Liver (tissue), 3 donors: ENCODE measurements at regions not wholly inside any gene's neighbourhood (a gene's known extent, or its start where the extent isn't known, plus 50 kb on each side); places are given as distances from the start of the nearest gene placed in this dataset.

Experiments
- GABPA ChIP-seq, 2 donors: IDR thresholded peaks in 1 of 2; conservative IDR thresholded peaks in 1 of 2; 2 replicates each; pipeline ENCODE4 v1.6.1; 2016; ENCODE audit warnings: antibody characterized with exemption in 2 of 2, mild to moderate bottlenecking in 1 of 2, moderate library complexity in 1 of 2
- RAD21 ChIP-seq, 2 donors: IDR thresholded peaks; 2 replicates each; pipeline ENCODE4 v1.6.1; 2016; ENCODE audit warnings: antibody characterized with exemption in 2 of 2, mild to moderate bottlenecking in 2 of 2
- TF ChIP-seq, protein P1 (sequence below): fragments of 150-350 bp; IDR thresholded peaks from 2 replicates; pipeline ENCODE4 v1.5.1; 2017; ENCODE audit warnings: improper control_type of control experiment, low read depth, low read length; ENCODE audit not compliant: missing input control
- TF ChIP-seq, protein P2 (sequence below): IDR thresholded peaks from 2 replicates; pipeline ENCODE4 v1.6.1; 2016; ENCODE audit warnings: antibody characterized with exemption
- TF ChIP-seq, protein P3 (sequence below): IDR thresholded peaks from 2 replicates; pipeline ENCODE4 v1.6.1; 2016; ENCODE audit warnings: antibody characterized with exemption, mild to moderate bottlenecking
- donor health status: healthy.
- donor health status: healthy.

DNA sequence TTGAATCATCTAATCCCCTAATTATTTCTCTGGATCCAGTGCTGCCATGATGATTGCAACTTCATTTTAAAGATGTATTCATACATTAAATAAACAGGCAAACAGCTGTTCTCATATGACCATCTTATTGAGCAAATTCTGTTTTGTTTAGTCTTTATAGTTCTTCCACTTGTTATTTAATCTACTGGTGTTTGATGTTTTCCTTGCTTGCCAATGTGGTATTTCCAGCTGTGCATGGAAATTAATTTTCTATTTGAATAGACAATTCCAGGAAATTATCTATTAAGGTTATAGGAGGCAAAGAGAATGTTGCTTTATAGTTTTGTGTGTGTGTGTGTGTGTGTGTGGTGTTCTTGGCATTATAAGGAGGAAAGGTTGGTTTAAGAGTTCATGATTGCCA lies 167.0 kb upstream of the PRPS1L1 start:
- TF ChIP-seq, protein P1, sequence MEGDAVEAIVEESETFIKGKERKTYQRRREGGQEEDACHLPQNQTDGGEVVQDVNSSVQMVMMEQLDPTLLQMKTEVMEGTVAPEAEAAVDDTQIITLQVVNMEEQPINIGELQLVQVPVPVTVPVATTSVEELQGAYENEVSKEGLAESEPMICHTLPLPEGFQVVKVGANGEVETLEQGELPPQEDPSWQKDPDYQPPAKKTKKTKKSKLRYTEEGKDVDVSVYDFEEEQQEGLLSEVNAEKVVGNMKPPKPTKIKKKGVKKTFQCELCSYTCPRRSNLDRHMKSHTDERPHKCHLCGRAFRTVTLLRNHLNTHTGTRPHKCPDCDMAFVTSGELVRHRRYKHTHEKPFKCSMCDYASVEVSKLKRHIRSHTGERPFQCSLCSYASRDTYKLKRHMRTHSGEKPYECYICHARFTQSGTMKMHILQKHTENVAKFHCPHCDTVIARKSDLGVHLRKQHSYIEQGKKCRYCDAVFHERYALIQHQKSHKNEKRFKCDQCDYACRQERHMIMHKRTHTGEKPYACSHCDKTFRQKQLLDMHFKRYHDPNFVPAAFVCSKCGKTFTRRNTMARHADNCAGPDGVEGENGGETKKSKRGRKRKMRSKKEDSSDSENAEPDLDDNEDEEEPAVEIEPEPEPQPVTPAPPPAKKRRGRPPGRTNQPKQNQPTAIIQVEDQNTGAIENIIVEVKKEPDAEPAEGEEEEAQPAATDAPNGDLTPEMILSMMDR: no peak
- TF ChIP-seq GABPA (IDR thresholded peaks at IDR 0.05 in 1 of 2, conservative IDR thresholded peaks at IDR 0.05 in 1 of 2) (no peak), RAD21 (IDR thresholded peaks at IDR 0.05) (no peak)
- TF ChIP-seq, protein P2, sequence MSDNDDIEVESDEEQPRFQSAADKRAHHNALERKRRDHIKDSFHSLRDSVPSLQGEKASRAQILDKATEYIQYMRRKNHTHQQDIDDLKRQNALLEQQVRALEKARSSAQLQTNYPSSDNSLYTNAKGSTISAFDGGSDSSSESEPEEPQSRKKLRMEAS: no peak
- TF ChIP-seq, protein P3, sequence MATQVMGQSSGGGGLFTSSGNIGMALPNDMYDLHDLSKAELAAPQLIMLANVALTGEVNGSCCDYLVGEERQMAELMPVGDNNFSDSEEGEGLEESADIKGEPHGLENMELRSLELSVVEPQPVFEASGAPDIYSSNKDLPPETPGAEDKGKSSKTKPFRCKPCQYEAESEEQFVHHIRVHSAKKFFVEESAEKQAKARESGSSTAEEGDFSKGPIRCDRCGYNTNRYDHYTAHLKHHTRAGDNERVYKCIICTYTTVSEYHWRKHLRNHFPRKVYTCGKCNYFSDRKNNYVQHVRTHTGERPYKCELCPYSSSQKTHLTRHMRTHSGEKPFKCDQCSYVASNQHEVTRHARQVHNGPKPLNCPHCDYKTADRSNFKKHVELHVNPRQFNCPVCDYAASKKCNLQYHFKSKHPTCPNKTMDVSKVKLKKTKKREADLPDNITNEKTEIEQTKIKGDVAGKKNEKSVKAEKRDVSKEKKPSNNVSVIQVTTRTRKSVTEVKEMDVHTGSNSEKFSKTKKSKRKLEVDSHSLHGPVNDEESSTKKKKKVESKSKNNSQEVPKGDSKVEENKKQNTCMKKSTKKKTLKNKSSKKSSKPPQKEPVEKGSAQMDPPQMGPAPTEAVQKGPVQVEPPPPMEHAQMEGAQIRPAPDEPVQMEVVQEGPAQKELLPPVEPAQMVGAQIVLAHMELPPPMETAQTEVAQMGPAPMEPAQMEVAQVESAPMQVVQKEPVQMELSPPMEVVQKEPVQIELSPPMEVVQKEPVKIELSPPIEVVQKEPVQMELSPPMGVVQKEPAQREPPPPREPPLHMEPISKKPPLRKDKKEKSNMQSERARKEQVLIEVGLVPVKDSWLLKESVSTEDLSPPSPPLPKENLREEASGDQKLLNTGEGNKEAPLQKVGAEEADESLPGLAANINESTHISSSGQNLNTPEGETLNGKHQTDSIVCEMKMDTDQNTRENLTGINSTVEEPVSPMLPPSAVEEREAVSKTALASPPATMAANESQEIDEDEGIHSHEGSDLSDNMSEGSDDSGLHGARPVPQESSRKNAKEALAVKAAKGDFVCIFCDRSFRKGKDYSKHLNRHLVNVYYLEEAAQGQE: no peak
